ENCODE measurements at regions not wholly inside any gene's neighbourhood (a gene's known extent, or its start where the extent isn't known, plus 50 kb on each side); places are given as distances from the start of the nearest gene placed in this dataset.

DNA sequence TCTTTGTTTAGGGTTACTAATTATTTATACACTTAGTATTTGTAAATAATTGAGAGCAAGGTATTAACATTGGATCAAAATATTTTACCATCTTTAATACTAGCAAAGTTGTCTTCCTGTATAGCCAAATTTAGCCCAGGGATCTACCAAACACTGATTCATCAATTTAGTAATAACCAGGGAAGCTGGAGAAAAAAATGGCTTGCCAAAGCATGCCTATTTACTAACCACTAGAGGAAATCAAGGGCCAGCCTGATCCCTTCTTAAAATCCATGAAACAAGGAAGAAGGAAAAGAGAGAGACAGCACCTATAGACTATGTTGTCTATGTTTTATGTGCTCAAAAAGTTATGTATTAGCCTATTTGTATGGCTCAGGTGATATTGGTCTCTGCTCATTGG lies 450.3 kb upstream of the GJE1 start:
- no peaks in the 10 kb centered on the region for H3K36me3 ChIP-seq
- H3K27ac ChIP-seq: no peak overlapping the region
- H3K9me3 ChIP-seq: no peaks in the 10 kb centered on the region
- no peaks in the 10 kb centered on the region for H3K4me1 ChIP-seq
- no peak for TF ChIP-seq POLR2A (IDR thresholded peaks at IDR 0.05)
- TF ChIP-seq, protein P1, sequence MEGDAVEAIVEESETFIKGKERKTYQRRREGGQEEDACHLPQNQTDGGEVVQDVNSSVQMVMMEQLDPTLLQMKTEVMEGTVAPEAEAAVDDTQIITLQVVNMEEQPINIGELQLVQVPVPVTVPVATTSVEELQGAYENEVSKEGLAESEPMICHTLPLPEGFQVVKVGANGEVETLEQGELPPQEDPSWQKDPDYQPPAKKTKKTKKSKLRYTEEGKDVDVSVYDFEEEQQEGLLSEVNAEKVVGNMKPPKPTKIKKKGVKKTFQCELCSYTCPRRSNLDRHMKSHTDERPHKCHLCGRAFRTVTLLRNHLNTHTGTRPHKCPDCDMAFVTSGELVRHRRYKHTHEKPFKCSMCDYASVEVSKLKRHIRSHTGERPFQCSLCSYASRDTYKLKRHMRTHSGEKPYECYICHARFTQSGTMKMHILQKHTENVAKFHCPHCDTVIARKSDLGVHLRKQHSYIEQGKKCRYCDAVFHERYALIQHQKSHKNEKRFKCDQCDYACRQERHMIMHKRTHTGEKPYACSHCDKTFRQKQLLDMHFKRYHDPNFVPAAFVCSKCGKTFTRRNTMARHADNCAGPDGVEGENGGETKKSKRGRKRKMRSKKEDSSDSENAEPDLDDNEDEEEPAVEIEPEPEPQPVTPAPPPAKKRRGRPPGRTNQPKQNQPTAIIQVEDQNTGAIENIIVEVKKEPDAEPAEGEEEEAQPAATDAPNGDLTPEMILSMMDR (IDR thresholded peaks at IDR 0.05): no peak
- intact Hi-C loops (cut with DNase I): loop anchor here in 2 of 10 donors (10.0 kb wide), 2 partner anchors 422 to 432 kb away; no protein-coding TSS in a partner anchor
- no peak overlapping the region for H3K4me3 ChIP-seq
- DNase-seq: no peak
- ATAC-seq: no peak
- no peaks in the 10 kb centered on the region for H3K27me3 ChIP-seq

DNA sequence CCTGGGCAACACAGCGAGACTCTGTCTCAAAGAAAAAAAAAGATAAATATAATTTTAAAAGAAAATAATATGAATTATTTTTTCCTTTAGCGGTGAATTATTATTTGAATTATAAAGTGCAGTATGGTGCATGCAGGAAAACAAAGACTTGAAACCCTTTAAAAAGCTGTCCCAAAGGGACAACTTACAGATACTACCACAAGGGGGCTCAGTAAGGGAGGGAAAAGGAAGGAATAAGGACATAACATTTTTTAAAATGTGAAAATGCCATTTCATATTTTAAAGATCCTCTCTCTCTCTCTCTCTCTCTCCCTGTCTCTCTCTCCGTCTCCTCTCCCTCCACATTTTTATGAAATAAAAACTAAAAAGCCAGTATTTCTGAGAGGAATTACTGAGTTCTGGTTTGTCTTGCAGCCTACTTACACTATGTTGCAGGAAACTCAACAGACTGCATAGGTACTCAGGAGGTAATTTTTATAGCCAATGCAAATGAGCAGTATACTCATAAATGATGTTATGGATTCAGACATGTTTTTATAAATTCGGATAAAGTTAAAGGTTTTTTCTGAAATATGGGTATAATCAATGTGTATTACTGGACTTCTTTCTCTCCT lies 455.0 kb upstream of the GJE1 start:
- DNase-seq (no peak), ATAC-seq (no peak)
- 40 to 58% (median 52%) methylated on average over 4 of the region's 4 CpGs for WGBS, 4 donors
- TF ChIP-seq POLR2A (IDR thresholded peaks at IDR 0.05): no peak
- TF ChIP-seq, protein P1 (IDR thresholded peaks at IDR 0.05): peak; percentile 32 to 63 (median 50)
- Histone ChIP-seq H3K9me3 (no peaks in the 10 kb centered on the region), H3K27me3 (no peaks in the 10 kb centered on the region), H3K27ac (no peak overlapping the region), H3K36me3 (no peaks in the 10 kb centered on the region), H3K4me1 (peaks cover 0 to 4% (median 0%) of the 10 kb centered on the region in 12 donors), H3K4me3 (no peak overlapping the region)
- intact Hi-C loops (cut with DNase I): loop anchor here in 5 of 10 donors (2.0 to 10.0 kb wide), 3 partner anchors 435 to 437 kb away; no protein-coding TSS in a partner anchor

DNA sequence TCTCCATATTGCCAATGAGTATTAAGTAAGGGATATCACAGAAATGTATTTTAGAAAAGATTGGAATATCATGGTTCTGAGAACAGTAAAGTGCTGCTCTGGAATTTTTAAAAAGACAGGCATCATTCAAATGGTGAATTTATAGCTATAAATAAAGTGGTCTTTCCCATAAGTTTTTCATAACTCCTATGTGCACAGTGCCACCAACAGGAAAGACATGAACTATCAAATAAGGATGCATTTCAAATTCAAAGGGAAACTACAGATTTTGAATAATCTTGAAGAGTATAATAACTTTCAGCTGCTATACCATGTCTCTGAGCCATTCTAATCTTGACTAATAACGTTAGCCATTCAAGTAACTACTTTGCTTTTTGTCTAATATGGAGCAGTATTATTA lies 456.8 kb upstream of the GJE1 start:
- intact Hi-C loops (cut with DNase I): loop anchor here in 5 of 10 donors (2.0 to 10.0 kb wide), 3 partner anchors 436 to 439 kb away; no protein-coding TSS in a partner anchor
- TF ChIP-seq POLR2A (IDR thresholded peaks at IDR 0.05): no peak
- TF ChIP-seq, protein P1 (IDR thresholded peaks at IDR 0.05): peak in 9 of 12 donors; percentile 8 to 45 (median 34)
- ATAC-seq (no peak), DNase-seq (no peak)
- H3K4me1 ChIP-seq: peaks cover 0 to 4% (median 0%) of the 10 kb centered on the region in 12 donors
- WGBS, 4 donors: 15 to 39% (median 29%) methylated on average over 1 of the region's 1 CpG
- H3K9me3 ChIP-seq: no peaks in the 10 kb centered on the region
- H3K36me3 ChIP-seq: no peaks in the 10 kb centered on the region
- no peak overlapping the region for H3K4me3 ChIP-seq
- H3K27ac ChIP-seq: no peak overlapping the region
- no peaks in the 10 kb centered on the region for H3K27me3 ChIP-seq

DNA sequence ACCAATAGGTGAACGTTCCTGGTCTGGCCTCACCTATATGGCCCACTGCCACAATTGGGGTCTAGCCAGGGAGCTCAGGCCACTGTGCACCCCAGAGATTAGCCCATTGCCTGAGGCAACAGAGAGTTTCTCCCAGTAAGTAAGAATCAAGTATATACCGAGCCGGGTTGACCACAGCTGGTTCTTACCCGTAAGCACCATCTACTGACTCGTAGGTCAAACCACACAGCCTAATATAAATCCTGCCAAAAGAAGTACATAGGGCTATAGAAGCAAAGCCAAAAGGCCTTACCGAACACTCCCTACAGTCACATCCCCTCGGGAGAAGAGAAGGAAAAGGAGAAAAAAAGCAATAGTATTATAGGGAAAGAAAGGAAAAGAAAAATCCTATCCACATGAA lies 463.6 kb upstream of the GJE1 start:
- peaks cover 0 to 8% (median 0%) of the 10 kb centered on the region in 12 donors for H3K4me1 ChIP-seq
- H3K27ac ChIP-seq: no peak overlapping the region
- H3K36me3 ChIP-seq: no peaks in the 10 kb centered on the region
- TF ChIP-seq, protein P1 (IDR thresholded peaks at IDR 0.05): no peak
- no peak for TF ChIP-seq POLR2A (IDR thresholded peaks at IDR 0.05)
- DNase-seq: no peak
- ATAC-seq: no peak
- no peaks in the 10 kb centered on the region for H3K9me3 ChIP-seq
- 81 to 89% (median 85%) methylated on average over 6 to 7 of the region's 7 CpGs for WGBS, 4 donors
- H3K4me3 ChIP-seq: no peak overlapping the region
- intact Hi-C loops (cut with DNase I): no loop called here
- H3K27me3 ChIP-seq: no peaks in the 10 kb centered on the region

Measured in heart left ventricle (tissue), 16 donors.